MM.1S (cell line): ENCODE measurements at regions not wholly inside any gene's neighbourhood (a gene's known extent, or its start where the extent isn't known, plus 50 kb on each side); places are given as distances from the start of the nearest gene placed in this dataset.

Source experiments
- DNase-seq: peaks from one replicate; pipeline ENCODE4 v3.0.0-alpha.2; 2015
- H2AFZ ChIP-seq: fragments of 300-600 bp; sonication (generic); 2 replicates; pipeline ENCODE4 v1.6.0; 2016; ENCODE audit warnings: antibody characterized with exemption, low read length
- H3F3A ChIP-seq: fragments of 300-600 bp; sonication (generic); 2 replicates; pipeline ENCODE4 v1.6.1; 2016; ENCODE audit warnings: mild to moderate bottlenecking, antibody characterized with exemption, low read length, moderate library complexity, mixed read lengths; ENCODE audit not compliant: insufficient read depth
- H3K27ac ChIP-seq: fragments of 300-600 bp; sonication (generic); 2 replicates; pipeline ENCODE4 v1.5.1; 2016; ENCODE audit warnings: mild to moderate bottlenecking, low read length
- H3K27me3 ChIP-seq: fragments of 300-600 bp; sonication (generic); replicated peaks from 2 replicates; pipeline ENCODE4 v1.6.0; 2016; ENCODE audit warnings: low read length; ENCODE audit not compliant: insufficient read depth
- H3K36me3 ChIP-seq: fragments of 300-600 bp; sonication (generic); replicated peaks from 2 replicates; pipeline ENCODE4 v1.6.1; 2016; ENCODE audit warnings: mild to moderate bottlenecking, low read length, mixed read lengths; ENCODE audit not compliant: insufficient read depth
- H3K4me1 ChIP-seq: fragments of 300-600 bp; sonication (generic); 2 replicates; pipeline ENCODE4 v1.6.1; 2016; ENCODE audit warnings: low read length, mixed read lengths
- H3K4me2 ChIP-seq: fragments of 300-600 bp; sonication (generic); 2 replicates; pipeline ENCODE4 v1.6.0; 2016; ENCODE audit warnings: low read depth, low read length
- H3K4me3 ChIP-seq: fragments of 300-600 bp; sonication (generic); 2 replicates; pipeline ENCODE4 v1.5.1; 2016; ENCODE audit warnings: low read length, mixed read lengths
- H3K79me2 ChIP-seq: fragments of 300-600 bp; sonication (generic); 2 replicates; pipeline ENCODE4 v1.6.1; 2016; ENCODE audit warnings: mixed run types, low read length, mixed read lengths
- H3K9ac ChIP-seq: fragments of 300-600 bp; sonication (generic); 2 replicates; pipeline ENCODE4 v1.6.1; 2016; ENCODE audit warnings: low read length, mixed read lengths
- H3K9me2 ChIP-seq: fragments of 300-600 bp; sonication (generic); replicated peaks from 2 replicates; pipeline ENCODE4 v1.6.1; 2016; ENCODE audit warnings: mild to moderate bottlenecking, low read length, mixed read lengths; ENCODE audit not compliant: insufficient read depth
- H3K9me3 ChIP-seq: fragments of 300-600 bp; sonication (generic); replicated peaks from 2 replicates; pipeline ENCODE4 v1.6.1; 2016; ENCODE audit warnings: mild to moderate bottlenecking, low read length, mixed read lengths; ENCODE audit not compliant: insufficient read depth
- H4K20me1 ChIP-seq: fragments of 300-600 bp; sonication (generic); 2 replicates; pipeline ENCODE4 v1.6.1; 2016; ENCODE audit warnings: mild to moderate bottlenecking, low read length, moderate library complexity, mixed read lengths; ENCODE audit not compliant: insufficient read depth
- EZH2 ChIP-seq: fragments of 300-600 bp; sonication (generic); optimal IDR thresholded peaks from 2 replicates; pipeline ENCODE3; 2017; ENCODE audit warnings: low read depth, mild to moderate bottlenecking, antibody characterized with exemption, low read length, mixed read lengths
- EZH2phosphoT487 ChIP-seq: fragments of 300-600 bp; sonication (generic); IDR thresholded peaks from 2 replicates; pipeline ENCODE4 v1.6.1; 2018; ENCODE audit warnings: antibody characterized with exemption, low read length
- TF ChIP-seq, protein P1 (sequence below): fragments of 300-600 bp; sonication (generic); IDR thresholded peaks from 2 replicates; pipeline ENCODE4 v1.5.1; 2016; ENCODE audit warnings: antibody characterized with exemption, low read length, mixed read lengths

DNA sequence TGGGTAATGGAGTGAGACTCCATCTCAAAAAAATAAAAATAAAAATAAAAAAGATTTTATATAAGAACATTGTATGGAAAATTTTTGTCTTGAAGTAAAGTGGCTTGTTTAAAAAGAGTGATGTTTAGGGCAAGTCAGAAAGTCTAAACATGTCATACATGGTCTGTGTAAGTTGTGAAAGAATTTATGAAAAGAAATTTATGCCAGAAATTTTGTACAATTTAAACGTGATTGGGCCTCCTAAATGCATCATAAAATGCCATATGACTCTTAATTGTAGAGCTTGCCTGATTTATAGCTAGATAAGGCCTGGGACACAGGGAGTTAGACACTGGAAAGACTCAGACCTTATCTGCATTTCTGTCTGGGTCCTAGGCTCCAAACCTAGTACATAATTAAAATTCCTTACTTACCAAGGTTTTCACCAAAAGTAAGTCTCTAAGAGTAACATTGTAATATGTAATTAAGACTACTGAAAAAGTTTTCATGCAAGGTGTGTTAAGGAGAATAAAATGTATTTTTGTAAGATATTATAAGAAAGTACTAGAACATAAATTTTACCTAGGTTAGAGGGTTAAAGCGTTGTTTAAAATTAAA, 110.5 kb downstream of the AASDHPPT start:
- Histone ChIP-seq H3K79me2 (no peaks in the 10 kb centered on the region), H3K4me3 (no peak overlapping the region), H3K9me2 (no peaks in the 10 kb centered on the region), H3F3A (no peaks in the 10 kb centered on the region), H2AFZ (no peak overlapping the region), H3K9ac (no peak overlapping the region), H4K20me1 (no peaks in the 10 kb centered on the region), H3K36me3 (no peaks in the 10 kb centered on the region), H3K27me3 (no peaks in the 10 kb centered on the region), H3K9me3 (no peaks in the 10 kb centered on the region), H3K27ac (no peak overlapping the region), H3K4me2 (no peak overlapping the region), H3K4me1 (no peaks in the 10 kb centered on the region)
- DNase-seq: no peak
- TF ChIP-seq EZH2phosphoT487 (no peak), EZH2 (no peak)
- TF ChIP-seq, protein P1, sequence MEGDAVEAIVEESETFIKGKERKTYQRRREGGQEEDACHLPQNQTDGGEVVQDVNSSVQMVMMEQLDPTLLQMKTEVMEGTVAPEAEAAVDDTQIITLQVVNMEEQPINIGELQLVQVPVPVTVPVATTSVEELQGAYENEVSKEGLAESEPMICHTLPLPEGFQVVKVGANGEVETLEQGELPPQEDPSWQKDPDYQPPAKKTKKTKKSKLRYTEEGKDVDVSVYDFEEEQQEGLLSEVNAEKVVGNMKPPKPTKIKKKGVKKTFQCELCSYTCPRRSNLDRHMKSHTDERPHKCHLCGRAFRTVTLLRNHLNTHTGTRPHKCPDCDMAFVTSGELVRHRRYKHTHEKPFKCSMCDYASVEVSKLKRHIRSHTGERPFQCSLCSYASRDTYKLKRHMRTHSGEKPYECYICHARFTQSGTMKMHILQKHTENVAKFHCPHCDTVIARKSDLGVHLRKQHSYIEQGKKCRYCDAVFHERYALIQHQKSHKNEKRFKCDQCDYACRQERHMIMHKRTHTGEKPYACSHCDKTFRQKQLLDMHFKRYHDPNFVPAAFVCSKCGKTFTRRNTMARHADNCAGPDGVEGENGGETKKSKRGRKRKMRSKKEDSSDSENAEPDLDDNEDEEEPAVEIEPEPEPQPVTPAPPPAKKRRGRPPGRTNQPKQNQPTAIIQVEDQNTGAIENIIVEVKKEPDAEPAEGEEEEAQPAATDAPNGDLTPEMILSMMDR: no peak

DNA sequence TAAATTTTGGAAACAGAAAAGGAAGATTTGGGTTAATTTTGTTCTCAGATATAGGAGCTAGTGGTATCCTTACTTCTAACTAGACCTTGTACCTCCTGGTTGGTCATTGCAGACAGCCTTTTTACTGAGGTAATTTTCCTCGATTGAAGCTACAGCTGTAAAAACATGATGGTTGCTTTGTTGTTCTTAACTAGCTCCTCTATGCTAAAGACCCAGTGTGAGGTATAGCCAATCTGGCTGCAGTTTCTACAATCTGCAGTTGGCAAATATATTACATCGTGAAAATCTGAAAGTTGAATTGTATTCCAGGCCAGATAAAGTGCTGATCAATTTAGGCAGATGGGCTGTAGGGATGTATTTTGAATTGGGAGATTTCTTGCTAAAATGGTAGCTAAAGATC, 116.5 kb downstream of the AASDHPPT start:
- Histone ChIP-seq H3K9me2 (no peaks in the 10 kb centered on the region), H3F3A (no peaks in the 10 kb centered on the region), H3K4me2 (no peak overlapping the region), H3K9me3 (no peaks in the 10 kb centered on the region), H3K9ac (no peak overlapping the region), H3K27me3 (no peaks in the 10 kb centered on the region), H2AFZ (no peak overlapping the region), H3K27ac (no peak overlapping the region), H3K4me3 (no peak overlapping the region), H3K79me2 (no peaks in the 10 kb centered on the region), H3K36me3 (no peaks in the 10 kb centered on the region), H4K20me1 (no peaks in the 10 kb centered on the region), H3K4me1 (no peaks in the 10 kb centered on the region)
- no peak for TF ChIP-seq EZH2
- TF ChIP-seq, protein P1: no peak
- DNase-seq: no peak

DNA sequence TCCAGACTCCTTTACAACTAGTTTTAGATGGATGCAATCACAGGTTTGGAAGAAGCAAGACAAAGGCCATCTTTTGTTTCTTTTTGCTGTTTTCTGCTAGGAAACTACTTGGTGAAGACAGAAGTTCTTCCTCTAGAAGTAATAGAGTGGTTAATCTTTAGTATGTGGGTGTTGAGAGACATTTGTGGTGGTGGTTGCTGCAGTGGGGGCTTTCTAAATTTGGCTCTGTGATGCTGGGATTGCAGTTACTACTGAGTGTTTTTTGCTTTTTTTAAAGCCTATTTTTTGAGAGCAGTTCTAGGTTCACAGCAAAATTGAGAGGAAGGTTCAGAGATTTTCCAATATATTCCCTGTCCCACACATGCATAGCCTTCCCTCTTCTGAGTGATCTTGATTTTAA, 120.0 kb downstream of the AASDHPPT start:
- Histone ChIP-seq H4K20me1 (no peaks in the 10 kb centered on the region), H3K79me2 (no peaks in the 10 kb centered on the region), H3F3A (no peaks in the 10 kb centered on the region), H3K27me3 (no peaks in the 10 kb centered on the region), H3K4me3 (no peak overlapping the region), H3K9me3 (no peaks in the 10 kb centered on the region), H2AFZ (no peak overlapping the region), H3K4me1 (no peaks in the 10 kb centered on the region), H3K9me2 (no peaks in the 10 kb centered on the region), H3K27ac (no peak overlapping the region), H3K36me3 (no peaks in the 10 kb centered on the region), H3K4me2 (no peak overlapping the region), H3K9ac (no peak overlapping the region)
- TF ChIP-seq, protein P1: no peak
- TF ChIP-seq EZH2phosphoT487 (no peak), EZH2 (no peak)
- no peak for DNase-seq
